ENCODE measurements at regions not wholly inside any gene's neighbourhood (a gene's known extent, or its start where the extent isn't known, plus 50 kb on each side); places are given as distances from the start of the nearest gene placed in this dataset.
A peak's percentile ranks its signal among the peaks of the same experiment; 100 is the strongest.

GRCh38 chr16:85294810-85295508 is 182.7 kb upstream of the CIBAR2 start:
- DNase-seq, result no peak

DNA sequence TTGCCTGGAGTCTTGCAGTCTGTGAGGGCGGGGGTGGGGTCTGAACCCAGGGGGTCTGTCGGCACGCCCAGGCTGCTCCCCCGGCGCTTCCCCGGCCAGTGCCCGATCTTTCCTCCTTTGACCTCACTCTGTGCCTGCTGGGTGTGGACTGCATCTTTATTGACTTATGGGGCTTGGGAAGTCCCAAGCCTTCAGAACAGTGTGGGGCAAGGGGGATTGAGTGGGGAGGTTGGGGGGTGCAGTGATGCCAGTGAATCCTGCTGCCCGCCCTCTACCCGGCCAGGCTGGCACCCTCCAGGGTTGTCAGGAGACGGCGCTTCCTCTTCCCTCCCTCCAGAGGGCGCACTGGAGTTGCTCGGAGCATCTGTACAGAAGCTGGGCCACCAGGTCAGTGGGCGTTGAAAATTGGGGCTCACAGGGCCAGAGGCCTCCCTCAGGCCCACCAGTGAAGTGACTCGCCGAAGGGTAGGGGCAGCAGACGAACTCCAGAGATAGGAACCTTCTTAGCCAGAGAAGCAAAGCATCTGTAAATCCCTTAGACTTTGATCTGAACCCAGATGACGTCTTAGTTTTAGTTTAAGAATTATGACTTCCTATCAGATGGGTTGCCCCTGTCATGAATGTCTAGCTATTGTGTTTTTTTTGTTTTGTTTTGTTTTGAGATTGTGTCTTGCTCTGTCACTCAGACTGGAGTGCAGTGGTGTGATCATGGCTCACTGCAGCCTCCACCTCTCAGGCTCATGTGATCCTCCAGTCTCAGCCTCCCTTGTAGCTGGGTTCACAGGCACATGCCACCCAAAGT is 184.8 kb upstream of the CIBAR2 start:
- peak; percentile 55 for DNase-seq

DNA sequence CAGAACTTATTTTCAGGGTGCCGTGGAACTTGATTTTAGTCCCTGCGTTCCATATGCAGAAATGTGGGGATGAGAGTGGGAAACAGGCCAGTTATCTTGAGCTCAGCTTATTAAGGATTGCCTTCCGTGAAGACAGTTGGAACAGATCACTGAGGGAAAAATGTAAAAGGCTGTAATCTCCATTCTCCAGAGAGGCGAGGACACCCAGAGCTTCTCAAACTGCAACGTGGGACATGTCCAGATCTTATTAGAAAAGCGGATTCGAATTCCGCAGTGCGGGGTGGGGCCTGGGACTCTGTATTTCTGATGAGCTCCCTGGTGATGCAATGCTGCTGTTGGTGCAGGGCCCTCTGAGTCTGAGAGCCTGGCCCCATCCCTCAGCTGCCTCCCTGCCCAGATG is 185.6 kb upstream of the CIBAR2 start:
- no peak for DNase-seq

GRCh38 chr16:85300406-85300968 is 188.2 kb upstream of the CIBAR2 start:
- DNase-seq, result no peak

DNA sequence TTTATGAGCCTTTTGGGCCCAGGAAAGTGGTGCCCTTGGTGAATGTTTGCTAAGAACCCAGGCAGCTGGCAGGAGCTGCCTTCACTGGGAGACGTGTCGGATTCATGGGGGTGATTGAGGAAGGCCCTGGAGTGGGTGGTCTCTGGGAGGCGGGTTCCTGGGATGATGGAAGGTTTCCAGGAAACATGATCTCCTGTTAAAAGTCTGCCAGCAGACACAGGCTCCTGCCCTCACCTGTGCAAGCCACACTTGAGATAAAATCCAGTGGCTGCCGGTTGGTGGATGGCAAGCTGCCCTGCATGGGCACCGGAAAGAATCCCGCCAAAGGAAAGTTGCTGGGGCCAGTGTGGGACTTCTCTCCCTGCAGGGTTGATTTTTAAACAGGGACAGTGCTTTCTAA is 189.0 kb upstream of the CIBAR2 start:
- DNase-seq, result no peak

DNA sequence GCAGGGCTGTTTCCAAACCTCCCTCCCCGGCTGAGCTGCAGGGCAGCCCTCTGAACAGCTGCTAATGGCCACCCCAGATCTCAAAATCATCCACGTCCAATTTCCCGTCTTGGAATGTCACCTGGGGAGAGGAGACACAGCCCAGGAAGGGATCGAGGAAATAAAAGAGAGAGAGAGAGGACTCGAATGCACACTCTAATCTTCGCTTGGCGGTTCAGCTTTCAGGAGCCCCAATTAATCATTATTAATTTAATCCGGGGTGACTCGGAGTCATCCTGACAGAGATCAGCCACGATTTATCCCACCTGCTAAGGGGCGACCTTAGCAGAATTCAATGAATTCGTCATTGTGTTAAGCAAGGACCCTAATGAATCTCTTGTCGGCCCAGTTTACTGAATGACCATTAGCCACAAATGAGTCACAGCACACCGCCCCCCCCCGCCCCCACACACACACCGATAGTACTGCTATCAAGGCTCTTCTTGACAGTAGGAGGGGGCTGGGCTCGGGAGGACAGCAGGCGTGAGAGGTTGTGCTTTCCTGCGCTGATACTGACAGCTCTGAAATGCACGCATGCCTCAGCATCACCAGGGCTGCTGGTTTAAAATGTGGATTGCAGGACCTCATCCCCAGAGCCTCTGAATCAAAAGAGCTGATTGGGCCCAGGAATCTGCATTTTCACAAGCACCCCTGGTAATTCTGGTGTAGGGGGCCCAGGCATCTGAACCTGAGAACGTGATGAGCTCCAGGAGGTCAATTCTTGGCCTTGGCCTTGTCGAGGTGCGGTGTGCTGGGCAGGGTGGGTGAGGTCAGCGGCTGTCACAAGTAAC is 190.0 kb upstream of the CIBAR2 start:
- DNase-seq, result no peak

DNA sequence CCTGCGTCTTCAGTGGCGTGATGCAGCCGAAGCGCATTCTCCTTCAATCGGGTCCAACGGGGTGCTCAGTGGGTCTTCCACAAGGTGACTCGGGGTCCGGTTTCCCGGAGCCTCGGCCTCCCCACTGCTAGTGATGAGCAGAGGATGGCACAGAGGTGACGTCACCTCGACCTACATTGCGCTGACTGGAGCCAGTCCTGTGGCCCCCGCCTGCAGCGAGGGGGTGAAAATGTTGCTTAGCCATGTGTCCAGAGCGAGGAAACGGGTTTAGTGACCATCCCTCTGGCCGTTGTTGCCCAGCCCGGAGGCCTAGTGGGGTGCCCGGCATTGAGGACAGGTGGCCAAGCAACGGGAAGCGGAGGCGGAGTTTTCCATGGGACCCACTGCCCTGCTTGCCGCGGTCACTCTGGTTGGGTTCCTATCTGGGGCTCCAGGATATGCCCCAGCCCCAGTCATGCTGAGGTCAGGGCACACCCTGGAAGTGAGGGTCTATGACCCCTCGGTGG is 190.6 kb upstream of the CIBAR2 start:
- no peak for DNase-seq

DNA sequence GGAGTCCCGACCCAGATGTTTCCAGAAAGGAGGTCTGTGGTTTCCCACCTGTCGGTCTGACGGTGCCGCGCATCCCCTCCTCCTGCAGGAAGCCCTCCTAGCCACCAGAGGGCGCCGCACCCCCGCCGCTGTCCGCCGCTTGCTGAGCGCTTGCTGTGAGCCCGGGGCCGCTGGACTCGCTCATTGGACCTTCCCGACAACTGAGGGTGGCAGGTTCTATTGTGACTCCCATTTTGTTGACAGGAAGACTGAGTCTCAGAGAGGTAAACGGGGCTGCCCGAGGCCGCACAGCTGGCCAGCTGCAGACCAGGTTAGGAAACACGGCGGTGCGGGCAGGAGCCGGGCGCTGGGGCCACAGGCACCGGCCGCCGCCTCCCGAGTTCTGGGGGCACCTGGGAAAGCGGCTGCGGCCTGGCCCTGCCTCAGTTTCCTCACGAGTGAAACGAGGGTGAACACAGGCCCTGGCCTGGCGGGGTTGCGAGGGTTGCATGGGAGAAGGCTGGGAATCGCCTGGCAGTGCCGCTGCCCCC is 191.1 kb upstream of the CIBAR2 start:
- DNase-seq, result peak; percentile 76

GRCh38 chr16:85304337-85304736 is 192.1 kb upstream of the CIBAR2 start:
- no peak for DNase-seq

DNA sequence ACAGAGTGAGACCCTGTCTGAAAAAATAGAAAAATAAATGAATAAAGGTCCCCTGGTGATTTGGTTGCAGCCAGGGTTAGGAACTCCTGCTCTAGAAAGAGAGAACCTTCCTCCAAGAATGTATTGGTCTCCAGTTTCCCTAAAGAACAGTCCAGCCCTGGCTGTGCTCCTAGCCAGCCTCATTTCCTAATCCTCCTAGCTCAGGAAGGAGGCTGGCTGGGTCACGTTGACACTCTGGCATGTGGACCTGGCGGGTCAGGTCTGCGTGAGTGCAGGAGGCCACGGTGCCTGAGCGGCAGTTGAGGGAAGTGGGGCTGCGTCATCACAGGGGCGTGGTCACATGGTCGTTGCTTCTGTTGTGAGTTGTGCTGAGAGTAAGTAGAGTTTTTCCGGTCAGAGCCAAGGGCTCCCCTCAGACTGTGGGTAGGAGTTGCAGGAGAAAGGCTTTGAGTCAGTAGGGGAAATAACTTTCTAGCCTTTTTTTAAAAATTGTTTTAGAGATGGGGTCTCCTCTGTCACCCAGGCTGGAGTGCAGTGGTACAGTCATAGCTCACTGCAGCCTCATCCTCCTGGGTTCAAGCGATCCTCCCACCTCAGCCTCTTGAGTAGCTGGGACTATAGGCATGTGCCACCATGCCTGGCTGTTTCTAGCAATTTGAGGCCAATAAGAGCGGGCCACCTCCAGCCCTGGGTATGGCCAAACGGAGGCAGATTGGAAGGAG is 194.0 kb upstream of the CIBAR2 start:
- peak; percentile 80 for DNase-seq

DNA sequence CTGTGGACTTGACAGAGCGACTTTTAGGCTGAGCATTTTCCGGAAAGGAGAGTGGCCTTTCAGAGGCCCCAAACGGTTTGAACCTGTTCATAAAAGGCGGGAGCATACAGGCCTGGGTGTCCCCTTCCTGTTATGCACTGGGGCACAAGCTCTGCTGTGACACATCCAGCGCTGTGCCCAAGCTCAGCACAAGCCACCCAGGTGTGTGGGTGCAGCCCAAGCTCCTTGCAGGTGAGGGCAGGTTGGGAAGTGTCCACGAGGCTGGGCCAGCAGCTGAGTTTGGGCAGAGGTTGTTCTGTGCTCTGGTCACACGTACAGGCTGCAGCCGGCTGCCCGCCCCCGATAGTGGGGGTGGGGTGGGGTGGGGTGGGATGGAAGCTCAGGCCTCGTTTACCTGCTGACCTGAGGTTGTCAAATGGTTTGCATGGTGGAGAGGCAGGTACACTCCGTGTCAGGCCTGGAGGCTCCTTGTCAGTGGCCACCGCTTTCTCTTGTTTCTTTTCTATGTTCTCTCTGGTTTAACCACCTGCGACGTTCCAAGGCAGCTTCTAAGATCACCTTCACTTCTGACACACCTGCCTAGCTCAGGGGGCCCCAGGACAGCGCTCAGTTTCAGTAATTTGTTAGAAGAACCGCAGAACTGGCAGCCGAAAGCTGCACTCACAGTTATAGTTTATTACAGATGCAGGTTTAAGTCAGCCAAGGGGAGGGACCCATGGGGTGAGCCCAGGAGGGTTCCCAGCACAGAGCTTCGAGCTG is 194.7 kb upstream of the CIBAR2 start:
- no peak for DNase-seq

- no peak for DNase-seq
Observed at GRCh38 chr16:85307552-85308364, 195.5 kb upstream of the CIBAR2 start.

DNA sequence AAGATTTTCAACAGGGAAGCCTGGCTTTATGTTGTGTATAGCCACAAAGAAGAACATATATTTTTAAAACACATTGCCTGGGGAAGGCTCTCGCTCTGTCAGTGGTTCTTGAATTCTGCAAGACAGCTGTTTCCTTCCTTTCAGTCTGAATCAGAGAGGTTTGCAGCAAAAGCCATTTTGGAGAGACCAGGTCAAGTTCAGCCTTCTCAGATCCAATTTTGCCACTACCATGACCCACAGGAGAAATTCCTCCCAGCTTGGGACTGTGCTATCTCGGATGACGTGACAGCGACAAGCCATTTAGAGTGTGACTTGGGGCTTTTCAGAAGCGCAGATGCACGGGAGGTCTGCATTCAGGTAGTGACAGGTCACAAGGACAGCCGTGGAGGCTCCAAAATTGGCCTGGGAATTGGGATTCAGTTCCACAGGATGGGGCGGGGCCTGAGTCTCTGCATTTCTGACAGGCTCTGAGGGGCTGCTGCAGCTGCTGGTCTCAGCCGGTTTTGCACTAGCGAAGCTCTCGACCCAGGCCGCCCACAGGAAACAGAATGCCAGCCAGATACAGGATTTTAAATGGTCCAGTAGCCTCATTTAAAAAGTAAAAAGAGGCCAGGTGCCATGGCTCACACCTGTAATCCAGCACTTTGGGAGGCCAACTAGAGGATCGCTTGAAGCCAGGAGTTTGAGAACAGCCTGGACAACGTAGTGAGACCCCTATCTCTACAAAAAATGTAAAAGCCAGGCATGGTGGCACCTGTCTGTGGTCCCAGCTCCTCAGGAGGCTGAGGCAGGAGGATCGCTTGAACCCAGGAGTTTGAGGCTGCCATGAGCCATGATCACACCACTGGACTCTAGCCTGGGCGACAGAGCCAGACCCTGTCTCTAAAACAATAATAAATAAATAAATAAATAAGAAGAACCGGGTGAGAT is 196.6 kb upstream of the CIBAR2 start:
- DNase-seq, result no peak

DNA sequence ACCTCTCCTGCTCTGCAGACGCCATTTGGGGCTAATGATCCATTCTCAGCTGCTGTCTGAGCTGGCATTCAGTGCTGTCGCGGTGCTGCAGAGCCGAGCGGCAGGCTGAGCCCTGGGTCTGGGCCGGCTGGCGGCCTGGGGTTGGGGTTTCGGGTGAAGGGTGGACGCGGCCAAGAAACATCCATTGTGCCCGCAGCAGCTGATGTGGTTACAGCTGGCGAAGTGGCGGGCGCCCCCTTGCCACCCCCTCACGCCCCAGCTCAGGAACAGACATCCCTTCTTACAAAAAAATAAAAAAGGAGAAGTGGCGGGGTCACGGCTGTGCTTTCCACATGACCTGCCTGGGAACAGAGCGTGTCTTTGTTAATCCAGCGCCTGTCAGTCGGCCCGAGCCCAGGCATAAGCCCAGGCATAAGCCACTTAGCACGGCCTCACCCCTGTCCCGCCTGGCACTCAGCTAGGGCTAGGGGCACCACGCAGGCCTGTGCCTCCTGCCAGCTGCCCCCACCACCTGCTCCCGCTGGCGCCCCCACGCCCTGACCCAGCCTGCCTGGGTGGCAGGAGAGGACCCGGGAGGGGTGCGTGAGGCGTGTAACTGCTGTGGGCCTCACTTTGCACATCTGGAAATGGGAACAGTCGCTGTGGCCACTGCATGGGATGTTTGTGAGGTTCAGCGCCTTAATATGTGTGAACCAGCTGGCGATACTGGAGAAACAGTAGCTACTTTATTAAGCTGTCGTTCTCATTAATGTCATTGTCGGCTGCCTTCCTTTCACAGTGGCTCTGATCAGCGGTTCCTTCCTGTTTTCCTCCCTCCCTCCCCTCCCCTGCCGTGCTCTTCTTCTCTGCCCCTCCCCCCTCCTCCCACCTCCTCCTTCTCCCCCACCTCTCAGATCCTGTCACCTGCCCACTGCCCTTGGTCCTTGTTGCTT is 197.7 kb upstream of the CIBAR2 start:
- no peak for DNase-seq

GRCh38 chr16:85310868-85311585 is 198.8 kb upstream of the CIBAR2 start:
- DNase-seq, result peak; percentile 30

DNA sequence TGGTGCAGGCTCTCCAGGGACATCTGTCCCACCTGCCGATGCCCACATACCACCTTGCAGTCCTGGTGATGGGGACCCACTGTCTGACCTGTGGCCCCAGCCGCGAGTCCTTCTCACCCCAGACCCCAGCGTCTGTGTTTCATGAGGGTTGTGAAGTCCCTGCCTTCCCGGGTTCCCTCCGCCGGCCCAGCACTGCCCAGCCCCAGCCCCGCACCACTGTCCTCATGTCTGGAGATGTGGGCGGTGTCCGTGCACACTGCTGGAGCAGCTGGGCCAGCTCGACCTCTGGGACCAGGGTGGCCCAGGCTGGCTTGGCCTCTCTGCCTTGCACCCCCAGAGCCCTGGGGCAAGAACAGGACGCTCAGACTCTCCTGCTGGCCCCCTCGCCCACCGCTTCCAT is 199.5 kb upstream of the CIBAR2 start:
- no peak for DNase-seq

- DNase-seq, result no peak
Observed at GRCh38 chr16:85312174-85312573, 199.9 kb upstream of the CIBAR2 start.
